RWPE1 (cell line): ENCODE measurements at regions not wholly inside any gene's neighbourhood (a gene's known extent, or its start where the extent isn't known, plus 50 kb on each side); places are given as distances from the start of the nearest gene placed in this dataset.

Experiments used
- CTCF ChIA-PET: fragments of 350-600 bp; sonication (Branson Sonifier 250); formaldehyde crosslinking; extraction: SDS; loops from one replicate; lab custom pipeline; 2021; lab: Yijun Ruan, JAX
- POLR2A ChIA-PET: fragments of 400-600 bp; formaldehyde crosslinking; extraction: SDS; loops from one replicate; lab custom pipeline; 2020; ENCODE audit warnings: antibody characterized with exemption; ENCODE audit not compliant: low non-redundant PET; lab: Yijun Ruan, JAX
- DNase-seq: peaks from one replicate; pipeline ENCODE4 v3.0.0; 2012; ENCODE audit warnings: low spot score
- H3K27ac ChIP-seq: fragments of 450-650 bp; 2 replicates; pipeline ENCODE4 v1.5.1; 2017
- TF ChIP-seq, protein P1 (sequence below): fragments of 450-650 bp; conservative IDR thresholded peaks from 2 replicates; pipeline ENCODE4 v1.5.1; 2017; ENCODE audit warnings: low read depth, mild to moderate bottlenecking

DNA sequence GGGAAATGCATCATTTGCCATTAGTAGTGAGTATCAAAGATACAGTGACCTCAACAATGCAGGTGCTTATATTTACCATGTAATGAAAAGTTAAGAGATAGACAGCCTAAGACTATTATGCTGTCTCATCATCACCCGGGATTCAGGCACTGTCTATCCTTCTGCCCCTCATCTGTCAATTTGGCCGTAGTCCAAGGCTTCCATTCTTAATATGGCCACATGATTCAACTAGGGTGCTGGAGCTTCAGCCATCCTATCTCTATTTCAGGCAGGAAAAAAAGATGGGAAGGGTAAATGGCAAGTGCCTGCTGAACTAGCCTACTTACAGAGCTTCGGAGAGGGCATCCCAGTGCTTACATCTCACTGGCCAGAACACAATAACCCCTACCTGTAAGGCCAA is 196.7 kb upstream of the LNX1 start:
- TF ChIP-seq, protein P1, sequence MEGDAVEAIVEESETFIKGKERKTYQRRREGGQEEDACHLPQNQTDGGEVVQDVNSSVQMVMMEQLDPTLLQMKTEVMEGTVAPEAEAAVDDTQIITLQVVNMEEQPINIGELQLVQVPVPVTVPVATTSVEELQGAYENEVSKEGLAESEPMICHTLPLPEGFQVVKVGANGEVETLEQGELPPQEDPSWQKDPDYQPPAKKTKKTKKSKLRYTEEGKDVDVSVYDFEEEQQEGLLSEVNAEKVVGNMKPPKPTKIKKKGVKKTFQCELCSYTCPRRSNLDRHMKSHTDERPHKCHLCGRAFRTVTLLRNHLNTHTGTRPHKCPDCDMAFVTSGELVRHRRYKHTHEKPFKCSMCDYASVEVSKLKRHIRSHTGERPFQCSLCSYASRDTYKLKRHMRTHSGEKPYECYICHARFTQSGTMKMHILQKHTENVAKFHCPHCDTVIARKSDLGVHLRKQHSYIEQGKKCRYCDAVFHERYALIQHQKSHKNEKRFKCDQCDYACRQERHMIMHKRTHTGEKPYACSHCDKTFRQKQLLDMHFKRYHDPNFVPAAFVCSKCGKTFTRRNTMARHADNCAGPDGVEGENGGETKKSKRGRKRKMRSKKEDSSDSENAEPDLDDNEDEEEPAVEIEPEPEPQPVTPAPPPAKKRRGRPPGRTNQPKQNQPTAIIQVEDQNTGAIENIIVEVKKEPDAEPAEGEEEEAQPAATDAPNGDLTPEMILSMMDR = no peak
- CTCF ChIA-PET = no interaction called here
- no peak for DNase-seq
- no peak overlapping the region for H3K27ac ChIP-seq
- POLR2A ChIA-PET = no interaction called here

GRCh38 chr4:53786632-53787031 is 195.3 kb upstream of the LNX1 start:
- TF ChIP-seq, protein P1 = no peak
- no peak overlapping the region for H3K27ac ChIP-seq
- ChIA-PET CTCF (no interaction called here), POLR2A (no interaction called here)
- no peak for DNase-seq

DNA sequence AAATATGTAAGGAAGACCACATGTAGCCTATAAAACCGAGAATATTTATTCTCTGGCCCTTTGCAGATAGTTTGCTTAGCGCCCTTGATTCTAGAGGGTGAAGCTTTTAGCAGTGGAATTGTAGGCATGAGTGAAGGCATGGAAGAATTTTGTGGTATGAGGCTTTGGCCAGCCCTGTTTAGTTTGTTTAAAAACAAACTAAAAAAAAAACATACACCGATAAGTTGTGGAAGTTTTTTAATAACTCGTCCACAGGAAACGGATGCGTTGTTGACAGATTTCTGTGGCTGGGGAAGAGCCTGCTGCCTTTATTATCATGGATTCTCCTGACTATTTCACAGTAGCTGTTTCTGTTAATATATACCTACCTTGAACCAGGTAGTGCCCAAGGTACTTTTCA is 194.7 kb upstream of the LNX1 start:
- CTCF ChIA-PET = no interaction called here
- POLR2A ChIA-PET = no interaction called here
- DNase-seq = no peak
- no peak overlapping the region for H3K27ac ChIP-seq
- TF ChIP-seq, protein P1 = no peak

DNA sequence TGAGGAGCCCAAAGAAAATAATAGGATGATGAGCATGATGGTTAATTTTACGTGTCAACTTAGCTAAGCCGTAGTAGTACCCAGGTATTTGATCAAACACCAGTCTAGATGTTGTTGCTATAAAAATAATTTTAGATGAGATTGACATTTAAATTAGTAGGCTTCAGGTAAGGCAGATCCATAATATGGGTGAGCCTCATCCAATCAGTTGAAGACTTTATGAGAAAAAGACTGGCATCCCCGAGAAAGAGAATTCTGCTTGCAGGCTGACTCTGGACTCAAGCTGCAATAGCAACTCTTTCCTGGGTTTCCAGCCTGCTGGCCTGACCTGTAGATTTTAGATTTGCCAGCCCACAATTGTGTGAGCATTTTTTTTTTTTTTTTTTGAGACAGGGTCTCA is 192.8 kb upstream of the LNX1 start:
- DNase-seq = no peak
- TF ChIP-seq, protein P1 = no peak
- no peak overlapping the region for H3K27ac ChIP-seq
- ChIA-PET CTCF (interaction anchor here (0.6 kb wide), 3 partner anchors 82 to 389 kb away, joined by 3 read pairs; no protein-coding TSS in a partner anchor), POLR2A (no interaction called here)

DNA sequence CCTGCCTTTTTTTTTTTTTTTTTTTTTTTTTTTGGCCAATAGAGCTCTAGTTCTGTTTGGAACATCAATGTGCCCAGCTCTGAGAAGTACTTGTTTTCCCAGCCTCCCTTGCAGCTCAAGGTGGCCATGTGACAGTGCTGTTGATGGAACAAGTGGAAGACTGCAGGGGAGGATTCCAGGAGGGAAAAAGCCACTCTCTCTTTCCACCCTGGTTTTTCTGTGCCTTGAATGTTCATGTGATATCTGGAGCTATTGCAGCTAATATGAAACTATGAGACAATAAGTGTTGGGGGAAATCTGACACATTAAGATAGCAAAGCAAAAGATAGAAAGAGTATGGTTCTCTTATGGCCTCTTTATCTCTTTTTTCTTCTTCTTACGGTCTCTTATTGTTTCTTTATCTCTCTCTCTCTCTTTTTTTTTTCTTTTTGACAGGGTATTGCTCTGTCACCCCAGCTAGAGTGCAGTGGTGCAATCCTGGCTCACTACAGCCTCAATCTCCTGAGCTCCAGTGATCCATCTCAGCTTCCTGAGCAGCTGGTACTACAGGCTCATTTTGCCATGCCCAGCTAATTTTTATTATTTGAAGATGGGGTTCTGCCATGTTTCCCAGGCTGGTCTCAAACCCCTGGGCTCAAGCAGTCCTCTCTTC is 192.0 kb upstream of the LNX1 start:
- DNase-seq = no peak
- TF ChIP-seq, protein P1 = no peak
- POLR2A ChIA-PET = no interaction called here
- H3K27ac ChIP-seq = no peak overlapping the region
- CTCF ChIA-PET = no interaction called here

- TF ChIP-seq, protein P1 = no peak
- CTCF ChIA-PET = no interaction called here
- H3K27ac ChIP-seq = no peak overlapping the region
- POLR2A ChIA-PET = no interaction called here
- no peak for DNase-seq
Observed at GRCh38 chr4:53782458-53782845, 191.2 kb upstream of the LNX1 start.
